ENCODE measurements at regions not wholly inside any gene's neighbourhood (a gene's known extent, or its start where the extent isn't known, plus 50 kb on each side); places are given as distances from the start of the nearest gene placed in this dataset.

DNA sequence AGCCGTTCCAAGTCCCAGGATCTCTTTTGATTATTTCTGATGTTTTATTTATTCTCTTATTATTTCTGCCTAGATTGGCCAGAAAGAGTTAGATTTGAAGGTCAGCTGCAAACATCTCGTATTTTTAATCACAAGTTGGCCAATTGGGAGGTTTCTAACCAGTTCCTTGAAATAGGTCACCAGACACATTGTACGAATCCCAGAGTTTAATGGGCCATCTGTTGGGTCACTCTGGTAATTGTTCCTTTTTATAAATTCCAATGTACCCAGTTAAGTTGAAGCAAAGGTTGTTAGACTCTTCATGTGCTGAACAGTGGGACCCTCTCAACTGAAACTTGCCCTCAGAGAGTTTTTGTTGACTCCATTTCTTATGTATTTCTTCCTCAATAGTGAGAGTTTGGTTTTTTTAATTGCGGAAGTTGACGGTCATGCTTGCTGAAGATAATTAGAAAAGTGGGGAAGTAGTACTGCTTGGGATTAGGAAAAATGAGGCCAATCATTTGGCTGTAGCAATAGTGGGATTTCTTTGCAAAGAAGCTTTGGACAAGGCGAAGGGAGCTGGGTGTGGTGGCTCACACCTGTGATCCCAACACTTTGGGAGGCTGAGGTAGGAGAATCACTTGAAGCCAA, 382.7 kb upstream of the RGS6 start:
- TF ChIP-seq, protein P1, sequence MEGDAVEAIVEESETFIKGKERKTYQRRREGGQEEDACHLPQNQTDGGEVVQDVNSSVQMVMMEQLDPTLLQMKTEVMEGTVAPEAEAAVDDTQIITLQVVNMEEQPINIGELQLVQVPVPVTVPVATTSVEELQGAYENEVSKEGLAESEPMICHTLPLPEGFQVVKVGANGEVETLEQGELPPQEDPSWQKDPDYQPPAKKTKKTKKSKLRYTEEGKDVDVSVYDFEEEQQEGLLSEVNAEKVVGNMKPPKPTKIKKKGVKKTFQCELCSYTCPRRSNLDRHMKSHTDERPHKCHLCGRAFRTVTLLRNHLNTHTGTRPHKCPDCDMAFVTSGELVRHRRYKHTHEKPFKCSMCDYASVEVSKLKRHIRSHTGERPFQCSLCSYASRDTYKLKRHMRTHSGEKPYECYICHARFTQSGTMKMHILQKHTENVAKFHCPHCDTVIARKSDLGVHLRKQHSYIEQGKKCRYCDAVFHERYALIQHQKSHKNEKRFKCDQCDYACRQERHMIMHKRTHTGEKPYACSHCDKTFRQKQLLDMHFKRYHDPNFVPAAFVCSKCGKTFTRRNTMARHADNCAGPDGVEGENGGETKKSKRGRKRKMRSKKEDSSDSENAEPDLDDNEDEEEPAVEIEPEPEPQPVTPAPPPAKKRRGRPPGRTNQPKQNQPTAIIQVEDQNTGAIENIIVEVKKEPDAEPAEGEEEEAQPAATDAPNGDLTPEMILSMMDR (IDR thresholded peaks at IDR 0.05) = no peak
- TF ChIP-seq POLR2A (IDR thresholded peaks at IDR 0.05) = no peak
- no peak for TF ChIP-seq POLR2AphosphoS5 (IDR thresholded peaks at IDR 0.05)
- TF ChIP-seq EP300 (IDR thresholded peaks at IDR 0.05) = no peak

Data from stomach (tissue), 4 donors.